ENCODE measurements at regions not wholly inside any gene's neighbourhood (a gene's known extent, or its start where the extent isn't known, plus 50 kb on each side); places are given as distances from the start of the nearest gene placed in this dataset.

DNA sequence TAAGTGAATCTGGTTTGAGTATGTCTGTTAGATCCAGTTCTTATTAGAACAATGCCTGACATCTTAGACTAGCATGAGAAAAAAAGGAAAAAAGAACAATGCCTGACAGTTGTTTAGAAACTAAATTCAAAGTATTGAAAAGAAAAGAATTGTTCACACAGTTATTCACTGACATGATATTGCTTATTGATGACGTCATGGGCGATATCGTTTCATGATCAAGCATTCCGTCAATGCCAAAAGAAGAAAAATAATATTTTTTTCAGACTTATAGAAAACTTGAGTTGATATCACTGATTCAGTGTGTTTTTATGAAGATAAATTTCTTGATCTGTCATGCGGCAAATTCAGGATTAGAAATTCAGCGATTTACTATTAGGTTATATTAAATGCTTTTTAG lies 196.5 kb upstream of the AGR3 start:
- H3K4me1 ChIP-seq (ENCODE audit: control insufficient read depth in 1 of 2, insufficient read depth in 2 of 2, low read length in 2 of 2): no peaks in the 10 kb centered on the region
- H3K36me3 ChIP-seq (ENCODE audit: control insufficient read depth in 1 of 2, insufficient read depth in 2 of 2, low read length in 2 of 2): no peaks in the 10 kb centered on the region
- H3K4me2 ChIP-seq (ENCODE audit: low read length): no peak overlapping the region
- no peaks in the 10 kb centered on the region for H3K9me3 ChIP-seq (ENCODE audit: control insufficient read depth in 1 of 2, insufficient read depth in 1 of 2, low read depth in 1 of 2, low read length in 2 of 2)
- POLR2A ChIA-PET: no interaction called here
- ATAC-seq: no peak
- no peak for TF ChIP-seq JUND (IDR thresholded peaks at IDR 0.05)
- no peak for TF ChIP-seq FOSL1 (IDR thresholded peaks at IDR 0.05; ENCODE audit: low read depth)
- no peak for TF ChIP-seq EGR1 (IDR thresholded peaks at IDR 0.05; ENCODE audit: low read depth)
- TF ChIP-seq ZFX (IDR thresholded peaks at IDR 0.05): no peak
- TF ChIP-seq POLR2AphosphoS5 (IDR thresholded peaks at IDR 0.05; ENCODE audit: low read depth, low read length): no peak
- TF ChIP-seq TCF7L2 (IDR thresholded peaks at IDR 0.05; ENCODE audit: borderline replicate concordance, extremely low read depth, insufficient read depth, insufficient read length): no peak
- TF ChIP-seq, protein P1, sequence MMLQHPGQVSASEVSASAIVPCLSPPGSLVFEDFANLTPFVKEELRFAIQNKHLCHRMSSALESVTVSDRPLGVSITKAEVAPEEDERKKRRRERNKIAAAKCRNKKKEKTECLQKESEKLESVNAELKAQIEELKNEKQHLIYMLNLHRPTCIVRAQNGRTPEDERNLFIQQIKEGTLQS (IDR thresholded peaks at IDR 0.05): no peak
- TF ChIP-seq EZH2phosphoT487 (IDR thresholded peaks at IDR 0.05; ENCODE audit: borderline replicate concordance): no peak
- TF ChIP-seq ZNF274 (IDR thresholded peaks at IDR 0.05; ENCODE audit: low read depth, low read length): no peak
- no peak for TF ChIP-seq EZH2 (IDR thresholded peaks at IDR 0.05)
- TF ChIP-seq, protein P2, sequence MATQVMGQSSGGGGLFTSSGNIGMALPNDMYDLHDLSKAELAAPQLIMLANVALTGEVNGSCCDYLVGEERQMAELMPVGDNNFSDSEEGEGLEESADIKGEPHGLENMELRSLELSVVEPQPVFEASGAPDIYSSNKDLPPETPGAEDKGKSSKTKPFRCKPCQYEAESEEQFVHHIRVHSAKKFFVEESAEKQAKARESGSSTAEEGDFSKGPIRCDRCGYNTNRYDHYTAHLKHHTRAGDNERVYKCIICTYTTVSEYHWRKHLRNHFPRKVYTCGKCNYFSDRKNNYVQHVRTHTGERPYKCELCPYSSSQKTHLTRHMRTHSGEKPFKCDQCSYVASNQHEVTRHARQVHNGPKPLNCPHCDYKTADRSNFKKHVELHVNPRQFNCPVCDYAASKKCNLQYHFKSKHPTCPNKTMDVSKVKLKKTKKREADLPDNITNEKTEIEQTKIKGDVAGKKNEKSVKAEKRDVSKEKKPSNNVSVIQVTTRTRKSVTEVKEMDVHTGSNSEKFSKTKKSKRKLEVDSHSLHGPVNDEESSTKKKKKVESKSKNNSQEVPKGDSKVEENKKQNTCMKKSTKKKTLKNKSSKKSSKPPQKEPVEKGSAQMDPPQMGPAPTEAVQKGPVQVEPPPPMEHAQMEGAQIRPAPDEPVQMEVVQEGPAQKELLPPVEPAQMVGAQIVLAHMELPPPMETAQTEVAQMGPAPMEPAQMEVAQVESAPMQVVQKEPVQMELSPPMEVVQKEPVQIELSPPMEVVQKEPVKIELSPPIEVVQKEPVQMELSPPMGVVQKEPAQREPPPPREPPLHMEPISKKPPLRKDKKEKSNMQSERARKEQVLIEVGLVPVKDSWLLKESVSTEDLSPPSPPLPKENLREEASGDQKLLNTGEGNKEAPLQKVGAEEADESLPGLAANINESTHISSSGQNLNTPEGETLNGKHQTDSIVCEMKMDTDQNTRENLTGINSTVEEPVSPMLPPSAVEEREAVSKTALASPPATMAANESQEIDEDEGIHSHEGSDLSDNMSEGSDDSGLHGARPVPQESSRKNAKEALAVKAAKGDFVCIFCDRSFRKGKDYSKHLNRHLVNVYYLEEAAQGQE (IDR thresholded peaks at IDR 0.05; ENCODE audit: low read depth): no peak
- no peak for TF ChIP-seq YY1 (IDR thresholded peaks at IDR 0.05; ENCODE audit: extremely low read depth, insufficient replicate concordance, low read depth, low read length)
- TF ChIP-seq CEBPB (IDR thresholded peaks at IDR 0.05; ENCODE audit: low read depth): no peak
- no peak for TF ChIP-seq RAD21 (IDR thresholded peaks at IDR 0.05; ENCODE audit: low read depth)
- no peak for TF ChIP-seq SP1 (IDR thresholded peaks at IDR 0.05; ENCODE audit: low read depth)
- TF ChIP-seq ELF1 (IDR thresholded peaks at IDR 0.05; ENCODE audit: borderline replicate concordance, low read depth): no peak
- TF ChIP-seq POLR2A (IDR thresholded peaks at IDR 0.05; ENCODE audit: borderline replicate concordance, extremely low read depth, insufficient read depth, insufficient read length): no peak
- TF ChIP-seq, protein P3, sequence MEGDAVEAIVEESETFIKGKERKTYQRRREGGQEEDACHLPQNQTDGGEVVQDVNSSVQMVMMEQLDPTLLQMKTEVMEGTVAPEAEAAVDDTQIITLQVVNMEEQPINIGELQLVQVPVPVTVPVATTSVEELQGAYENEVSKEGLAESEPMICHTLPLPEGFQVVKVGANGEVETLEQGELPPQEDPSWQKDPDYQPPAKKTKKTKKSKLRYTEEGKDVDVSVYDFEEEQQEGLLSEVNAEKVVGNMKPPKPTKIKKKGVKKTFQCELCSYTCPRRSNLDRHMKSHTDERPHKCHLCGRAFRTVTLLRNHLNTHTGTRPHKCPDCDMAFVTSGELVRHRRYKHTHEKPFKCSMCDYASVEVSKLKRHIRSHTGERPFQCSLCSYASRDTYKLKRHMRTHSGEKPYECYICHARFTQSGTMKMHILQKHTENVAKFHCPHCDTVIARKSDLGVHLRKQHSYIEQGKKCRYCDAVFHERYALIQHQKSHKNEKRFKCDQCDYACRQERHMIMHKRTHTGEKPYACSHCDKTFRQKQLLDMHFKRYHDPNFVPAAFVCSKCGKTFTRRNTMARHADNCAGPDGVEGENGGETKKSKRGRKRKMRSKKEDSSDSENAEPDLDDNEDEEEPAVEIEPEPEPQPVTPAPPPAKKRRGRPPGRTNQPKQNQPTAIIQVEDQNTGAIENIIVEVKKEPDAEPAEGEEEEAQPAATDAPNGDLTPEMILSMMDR (IDR thresholded peaks at IDR 0.05 in 2 of 3, conservative IDR thresholded peaks at IDR 0.05 in 1 of 3; ENCODE audit: borderline replicate concordance in 1 of 3, insufficient read depth in 1 of 3, low read depth in 2 of 3, low read length in 2 of 3): no peak
- no peak for DNase-seq (ENCODE audit: low read depth, low spot score)
- no peak overlapping the region for H3K9ac ChIP-seq (ENCODE audit: low read length)
- H3K4me3 ChIP-seq (replicated peaks in 1 of 2; ENCODE audit: low read depth in 1 of 2, low read length in 2 of 2): no peak overlapping the region
- H4K20me1 ChIP-seq (ENCODE audit: insufficient read depth): no peaks in the 10 kb centered on the region
- no peaks in the 10 kb centered on the region for H3K27me3 ChIP-seq (ENCODE audit: insufficient read depth, low read length)
- H2AFZ ChIP-seq (ENCODE audit: low read depth, low read length, poor library complexity, severe bottlenecking): no peak overlapping the region
- H3K79me2 ChIP-seq (ENCODE audit: insufficient read depth, low read length): no peaks in the 10 kb centered on the region
- no peak overlapping the region for H3K27ac ChIP-seq (ENCODE audit: low read depth, low read length)
- CTCF ChIA-PET: interaction anchor here (2.7 kb wide), 1 partner anchor 15 kb away, joined by 15 read pairs; no protein-coding TSS in a partner anchor
- intact Hi-C loops (cut with micrococcal nuclease): no loop called here
- RAD21 ChIA-PET (ENCODE audit: low non-redundant PET in 1 of 2, low total read pairs in 2 of 2, uncharacterized antibody in 2 of 2, unreplicated experiment in 2 of 2): no interaction called here
- BruUV-seq (replicated peaks): no TSS peak
- H3K9me2 ChIP-seq (ENCODE audit: insufficient read depth): no peaks in the 10 kb centered on the region

Data from HCT116 (cell line).